ENCODE measurements at regions not wholly inside any gene's neighbourhood (a gene's known extent, or its start where the extent isn't known, plus 50 kb on each side); places are given as distances from the start of the nearest gene placed in this dataset.

GRCh38 chr20:57831326-57831992 is 121.6 kb upstream of the PMEPA1 start:
- no peak for DNase-seq
- no peaks in the 10 kb centered on the region for H3K9me3 Mint-ChIP-seq
- ATAC-seq, result no peak
- H3K4me3 Mint-ChIP-seq, result no peak overlapping the region
- no peak overlapping the region for H3K27ac Mint-ChIP-seq
- H3K27me3 Mint-ChIP-seq, result no peaks in the 10 kb centered on the region
- no peaks in the 10 kb centered on the region for H3K36me3 Mint-ChIP-seq (ENCODE audit: low read depth)
- no peaks in the 10 kb centered on the region for H3K4me1 Mint-ChIP-seq

- Mint-ChIP-seq H3K9me3 (no peaks in the 10 kb centered on the region), H3K4me3 (no peak overlapping the region), H3K36me3 (ENCODE audit: low read depth) (no peaks in the 10 kb centered on the region), H3K4me1 (no peaks in the 10 kb centered on the region), H3K27me3 (no peaks in the 10 kb centered on the region), H3K27ac (no peak overlapping the region)
- DNase-seq, result no peak
- no peak for ATAC-seq
These were observed 120.7 kb upstream of the PMEPA1 start for GRCh38 chr20:57830515-57830895.

- H3K4me1 Mint-ChIP-seq, result no peaks in the 10 kb centered on the region
- no peak for DNase-seq
- H3K9me3 Mint-ChIP-seq, result no peaks in the 10 kb centered on the region
- no peaks in the 10 kb centered on the region for H3K36me3 Mint-ChIP-seq (ENCODE audit: low read depth)
- H3K4me3 Mint-ChIP-seq, result no peak overlapping the region
- H3K27ac Mint-ChIP-seq, result no peak overlapping the region
- ATAC-seq, result no peak
- peaks cover 2% of the 10 kb centered on the region for H3K27me3 Mint-ChIP-seq
These were observed 120.1 kb upstream of the PMEPA1 start for GRCh38 chr20:57829805-57830514.

- Mint-ChIP-seq H3K36me3 (ENCODE audit: low read depth) (no peaks in the 10 kb centered on the region), H3K9me3 (no peaks in the 10 kb centered on the region), H3K27me3 (peaks cover 2% of the 10 kb centered on the region), H3K4me1 (no peaks in the 10 kb centered on the region), H3K27ac (no peak overlapping the region), H3K4me3 (no peak overlapping the region)
- DNase-seq (no peak), ATAC-seq (no peak)
These were observed 119.5 kb upstream of the PMEPA1 start for GRCh38 chr20:57829336-57829735.

GRCh38 chr20:57828696-57829095 is 118.9 kb upstream of the PMEPA1 start:
- H3K27me3 Mint-ChIP-seq, result peaks cover 2% of the 10 kb centered on the region
- DNase-seq (no peak), ATAC-seq (no peak)
- no peaks in the 10 kb centered on the region for H3K9me3 Mint-ChIP-seq
- no peak overlapping the region for H3K27ac Mint-ChIP-seq
- no peaks in the 10 kb centered on the region for H3K4me1 Mint-ChIP-seq
- no peaks in the 10 kb centered on the region for H3K36me3 Mint-ChIP-seq (ENCODE audit: low read depth)
- H3K4me3 Mint-ChIP-seq, result no peak overlapping the region

- Mint-ChIP-seq H3K27me3 (peaks cover 2% of the 10 kb centered on the region), H3K9me3 (no peaks in the 10 kb centered on the region)
- ATAC-seq, result no peak
These were observed 117.0 kb upstream of the PMEPA1 start for GRCh38 chr20:57826666-57827287.

GRCh38 chr20:57824909-57825308 is 115.1 kb upstream of the PMEPA1 start:
- H3K4me1 Mint-ChIP-seq, result no peaks in the 10 kb centered on the region
- no peak overlapping the region for H3K27ac Mint-ChIP-seq
- ATAC-seq, result no peak
- H3K27me3 Mint-ChIP-seq, result peaks cover 6% of the 10 kb centered on the region
- DNase-seq, result no peak
- no peaks in the 10 kb centered on the region for H3K9me3 Mint-ChIP-seq
- H3K4me3 Mint-ChIP-seq, result no peak overlapping the region
- H3K36me3 Mint-ChIP-seq (ENCODE audit: low read depth), result no peaks in the 10 kb centered on the region

More at GRCh38 chr20:57826666-57827287, 117.0 kb upstream of the PMEPA1 start:
- no peak for DNase-seq
- Mint-ChIP-seq H3K4me1 (no peaks in the 10 kb centered on the region), H3K36me3 (ENCODE audit: low read depth) (no peaks in the 10 kb centered on the region), H3K4me3 (no peak overlapping the region), H3K27ac (no peak overlapping the region)

- H3K4me3 Mint-ChIP-seq, result no peak overlapping the region
- H3K9me3 Mint-ChIP-seq, result no peaks in the 10 kb centered on the region
- H3K27ac Mint-ChIP-seq, result no peak overlapping the region
- DNase-seq (no peak), ATAC-seq (no peak)
- no peaks in the 10 kb centered on the region for H3K36me3 Mint-ChIP-seq (ENCODE audit: low read depth)
- H3K4me1 Mint-ChIP-seq, result no peaks in the 10 kb centered on the region
- peaks cover 15% of the 10 kb centered on the region for H3K27me3 Mint-ChIP-seq
These were observed 112.1 kb upstream of the PMEPA1 start for GRCh38 chr20:57821935-57822334.

- H3K4me1 Mint-ChIP-seq, result no peaks in the 10 kb centered on the region
- no peak for ATAC-seq
- no peaks in the 10 kb centered on the region for H3K9me3 Mint-ChIP-seq
- H3K36me3 Mint-ChIP-seq (ENCODE audit: low read depth), result no peaks in the 10 kb centered on the region
- no peak for DNase-seq
- H3K4me3 Mint-ChIP-seq, result no peak overlapping the region
- H3K27me3 Mint-ChIP-seq, result peaks cover 14% of the 10 kb centered on the region
- H3K27ac Mint-ChIP-seq, result no peak overlapping the region
These were observed 110.0 kb upstream of the PMEPA1 start for GRCh38 chr20:57819691-57820380.

- Mint-ChIP-seq H3K27ac (no peak overlapping the region), H3K4me1 (no peaks in the 10 kb centered on the region), H3K4me3 (no peak overlapping the region), H3K27me3 (peaks cover 14% of the 10 kb centered on the region), H3K9me3 (no peaks in the 10 kb centered on the region), H3K36me3 (ENCODE audit: low read depth) (no peaks in the 10 kb centered on the region)
- ATAC-seq (no peak), DNase-seq (no peak)
These were observed 109.5 kb upstream of the PMEPA1 start for GRCh38 chr20:57819291-57819690.

- ATAC-seq (no peak), DNase-seq (no peak)
- Mint-ChIP-seq H3K27ac (no peak overlapping the region), H3K4me1 (no peaks in the 10 kb centered on the region), H3K36me3 (ENCODE audit: low read depth) (no peaks in the 10 kb centered on the region), H3K27me3 (peaks cover 14% of the 10 kb centered on the region), H3K9me3 (no peaks in the 10 kb centered on the region), H3K4me3 (no peak overlapping the region)
These were observed 108.8 kb upstream of the PMEPA1 start for GRCh38 chr20:57818418-57819181.

- Mint-ChIP-seq H3K27ac (no peak overlapping the region), H3K4me1 (no peaks in the 10 kb centered on the region), H3K4me3 (no peak overlapping the region), H3K27me3 (peaks cover 16% of the 10 kb centered on the region), H3K36me3 (ENCODE audit: low read depth) (no peaks in the 10 kb centered on the region), H3K9me3 (no peaks in the 10 kb centered on the region)
- DNase-seq, result no peak
- no peak for ATAC-seq
These were observed 105.6 kb upstream of the PMEPA1 start for GRCh38 chr20:57815405-57815804.

GRCh38 chr20:57814529-57814928 is 104.7 kb upstream of the PMEPA1 start:
- Mint-ChIP-seq H3K9me3 (no peaks in the 10 kb centered on the region), H3K4me3 (no peak overlapping the region), H3K27me3 (peaks cover 15% of the 10 kb centered on the region), H3K4me1 (no peaks in the 10 kb centered on the region), H3K27ac (no peak overlapping the region), H3K36me3 (ENCODE audit: low read depth) (no peaks in the 10 kb centered on the region)
- no peak for DNase-seq
- no peak for ATAC-seq

- H3K27ac Mint-ChIP-seq, result no peak overlapping the region
- no peaks in the 10 kb centered on the region for H3K4me1 Mint-ChIP-seq
- no peaks in the 10 kb centered on the region for H3K9me3 Mint-ChIP-seq
- H3K4me3 Mint-ChIP-seq, result no peak overlapping the region
- ATAC-seq (no peak), DNase-seq (no peak)
- no peaks in the 10 kb centered on the region for H3K36me3 Mint-ChIP-seq (ENCODE audit: low read depth)
- H3K27me3 Mint-ChIP-seq, result peaks cover 9% of the 10 kb centered on the region
These were observed 103.9 kb upstream of the PMEPA1 start for GRCh38 chr20:57813509-57814269.

All from activated naive CD8-positive, alpha-beta T cell treated with anti-CD3 and anti-CD28 coated beads, Interleukin-2, amount 50 U/mL, for 24 hours (primary cell).